ENCODE measurements at regions not wholly inside any gene's neighbourhood (a gene's known extent, or its start where the extent isn't known, plus 50 kb on each side); places are given as distances from the start of the nearest gene placed in this dataset.

GRCh38 chr5:51990241-51990640, 607.0 kb downstream of the ISL1 start:
- peaks cover 5% of the 10 kb centered on the region for H3K27me3 Mint-ChIP-seq (ENCODE audit: low read depth)
- H3K36me3 Mint-ChIP-seq (ENCODE audit: low read depth), result no peaks in the 10 kb centered on the region
- H3K4me1 Mint-ChIP-seq (ENCODE audit: low read depth), result no peaks in the 10 kb centered on the region
- TF ChIP-seq, protein P1, sequence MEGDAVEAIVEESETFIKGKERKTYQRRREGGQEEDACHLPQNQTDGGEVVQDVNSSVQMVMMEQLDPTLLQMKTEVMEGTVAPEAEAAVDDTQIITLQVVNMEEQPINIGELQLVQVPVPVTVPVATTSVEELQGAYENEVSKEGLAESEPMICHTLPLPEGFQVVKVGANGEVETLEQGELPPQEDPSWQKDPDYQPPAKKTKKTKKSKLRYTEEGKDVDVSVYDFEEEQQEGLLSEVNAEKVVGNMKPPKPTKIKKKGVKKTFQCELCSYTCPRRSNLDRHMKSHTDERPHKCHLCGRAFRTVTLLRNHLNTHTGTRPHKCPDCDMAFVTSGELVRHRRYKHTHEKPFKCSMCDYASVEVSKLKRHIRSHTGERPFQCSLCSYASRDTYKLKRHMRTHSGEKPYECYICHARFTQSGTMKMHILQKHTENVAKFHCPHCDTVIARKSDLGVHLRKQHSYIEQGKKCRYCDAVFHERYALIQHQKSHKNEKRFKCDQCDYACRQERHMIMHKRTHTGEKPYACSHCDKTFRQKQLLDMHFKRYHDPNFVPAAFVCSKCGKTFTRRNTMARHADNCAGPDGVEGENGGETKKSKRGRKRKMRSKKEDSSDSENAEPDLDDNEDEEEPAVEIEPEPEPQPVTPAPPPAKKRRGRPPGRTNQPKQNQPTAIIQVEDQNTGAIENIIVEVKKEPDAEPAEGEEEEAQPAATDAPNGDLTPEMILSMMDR (IDR thresholded peaks at IDR 0.05), result no peak
- H3K4me3 Mint-ChIP-seq (ENCODE audit: unreplicated experiment), result no peak overlapping the region
- H3K27ac Mint-ChIP-seq (ENCODE audit: unreplicated experiment), result no peak overlapping the region
- no peak for DNase-seq (ENCODE audit: low spot score)
- no peaks in the 10 kb centered on the region for H3K9me3 Mint-ChIP-seq (ENCODE audit: low read depth)

DNA sequence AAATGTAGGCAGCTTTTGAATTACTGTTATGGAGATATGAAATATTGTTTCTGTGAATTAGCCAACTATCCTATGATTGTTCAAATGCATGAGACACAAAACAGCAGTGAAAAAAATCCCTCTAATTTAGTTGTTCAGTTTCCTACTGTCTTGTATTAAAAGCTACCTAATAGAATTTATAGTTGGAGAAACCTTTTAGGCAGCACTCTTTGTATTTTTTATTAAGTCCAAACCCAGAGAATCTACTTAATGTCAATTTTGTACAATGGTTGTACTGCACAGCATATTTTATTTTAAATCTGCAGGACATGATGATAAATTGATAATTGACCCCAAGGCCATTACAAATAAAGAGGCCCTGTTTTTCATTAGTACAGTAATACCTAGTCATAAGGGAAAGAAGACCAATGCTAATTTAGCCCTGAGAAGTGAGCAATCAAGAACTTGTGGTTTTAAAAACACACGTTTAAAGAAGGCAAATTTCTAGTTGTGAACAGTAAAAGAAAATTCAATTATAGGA, 607.5 kb downstream of the ISL1 start:
- Mint-ChIP-seq H3K9me3 (ENCODE audit: low read depth) (no peaks in the 10 kb centered on the region), H3K4me1 (ENCODE audit: low read depth) (no peaks in the 10 kb centered on the region), H3K36me3 (ENCODE audit: low read depth) (no peaks in the 10 kb centered on the region), H3K4me3 (ENCODE audit: unreplicated experiment) (no peak overlapping the region), H3K27me3 (ENCODE audit: low read depth) (peaks cover 7% of the 10 kb centered on the region), H3K27ac (ENCODE audit: unreplicated experiment) (no peak overlapping the region)
- TF ChIP-seq, protein P1 (IDR thresholded peaks at IDR 0.05), result no peak
- DNase-seq (ENCODE audit: low spot score), result no peak

- Mint-ChIP-seq H3K27me3 (ENCODE audit: low read depth) (peaks cover 10% of the 10 kb centered on the region), H3K36me3 (ENCODE audit: low read depth) (no peaks in the 10 kb centered on the region), H3K4me1 (ENCODE audit: low read depth) (no peaks in the 10 kb centered on the region), H3K4me3 (ENCODE audit: unreplicated experiment) (no peak overlapping the region), H3K27ac (ENCODE audit: unreplicated experiment) (no peak overlapping the region), H3K9me3 (ENCODE audit: low read depth) (no peaks in the 10 kb centered on the region)
- DNase-seq (ENCODE audit: low spot score), result no peak
- TF ChIP-seq, protein P1 (IDR thresholded peaks at IDR 0.05), result no peak
Measured at GRCh38 chr5:51991940-51992339, 608.7 kb downstream of the ISL1 start.

- H3K27ac Mint-ChIP-seq (ENCODE audit: unreplicated experiment), result no peak overlapping the region
- no peaks in the 10 kb centered on the region for H3K4me1 Mint-ChIP-seq (ENCODE audit: low read depth)
- no peaks in the 10 kb centered on the region for H3K9me3 Mint-ChIP-seq (ENCODE audit: low read depth)
- H3K36me3 Mint-ChIP-seq (ENCODE audit: low read depth), result no peaks in the 10 kb centered on the region
- TF ChIP-seq, protein P1 (IDR thresholded peaks at IDR 0.05), result no peak
- H3K4me3 Mint-ChIP-seq (ENCODE audit: unreplicated experiment), result no peak overlapping the region
- H3K27me3 Mint-ChIP-seq (ENCODE audit: low read depth), result peaks cover 13% of the 10 kb centered on the region
- no peak for DNase-seq (ENCODE audit: low spot score)
Measured at GRCh38 chr5:51995773-51996306, 612.6 kb downstream of the ISL1 start.

GRCh38 chr5:51996356-51996861, 613.2 kb downstream of the ISL1 start:
- Mint-ChIP-seq H3K4me3 (ENCODE audit: unreplicated experiment) (no peak overlapping the region), H3K27ac (ENCODE audit: unreplicated experiment) (no peak overlapping the region), H3K4me1 (ENCODE audit: low read depth) (no peaks in the 10 kb centered on the region), H3K36me3 (ENCODE audit: low read depth) (no peaks in the 10 kb centered on the region), H3K9me3 (ENCODE audit: low read depth) (no peaks in the 10 kb centered on the region), H3K27me3 (ENCODE audit: low read depth) (peaks cover 13% of the 10 kb centered on the region)
- TF ChIP-seq, protein P1 (IDR thresholded peaks at IDR 0.05), result no peak
- no peak for DNase-seq (ENCODE audit: low spot score)
